ENCODE measurements at regions not wholly inside any gene's neighbourhood (a gene's known extent, or its start where the extent isn't known, plus 50 kb on each side); places are given as distances from the start of the nearest gene placed in this dataset.
A peak's percentile ranks its signal among the peaks of the same experiment; 100 is the strongest.
"Not testable (repeated sequence)": the region's sequence is repeated elsewhere in the genome, so short reads cannot be mapped to it uniquely, and the experiment has no call there.

DNA sequence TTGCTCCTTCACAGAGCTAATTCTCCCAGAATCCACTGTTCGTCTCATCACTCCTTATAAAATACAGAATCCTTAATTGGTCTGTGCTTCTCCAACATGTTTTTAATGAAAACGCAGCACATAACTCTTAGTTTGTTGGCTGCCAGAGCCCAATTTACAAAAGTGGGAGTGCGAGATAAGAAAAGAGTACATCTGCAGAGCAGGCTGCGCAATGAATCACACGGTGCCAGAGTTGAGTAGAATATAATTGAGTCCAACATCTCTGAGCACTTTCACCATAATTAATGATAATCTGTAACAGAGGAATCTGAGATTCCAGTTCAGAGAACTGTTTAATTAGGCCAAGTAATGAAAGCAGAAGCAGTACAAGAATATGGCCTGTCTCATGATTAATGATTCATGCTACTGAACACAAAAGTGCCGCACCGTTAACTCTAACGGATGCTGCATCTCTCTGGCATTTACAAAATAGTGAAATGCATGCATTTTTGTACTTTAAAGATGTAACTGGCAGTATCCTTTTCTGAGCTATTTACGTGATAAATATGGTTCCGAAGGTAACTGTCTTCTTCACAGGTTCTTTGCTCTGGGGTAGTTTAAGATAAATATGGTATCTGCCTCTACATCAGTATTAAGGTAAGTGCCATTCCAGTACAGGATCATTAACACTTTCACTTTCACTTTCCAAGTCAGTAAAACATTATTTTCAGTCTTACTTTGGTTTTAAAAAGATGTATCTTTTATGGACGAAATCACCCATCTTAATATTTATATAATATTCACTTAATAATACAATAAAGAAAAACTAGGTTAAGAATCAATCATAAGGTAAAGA lies 785.6 kb downstream of the NR4A2 start:
- no peak overlapping the region for H3K4me3 ChIP-seq (ENCODE audit: low read length)
- peak; percentile 9 for DNase-seq

DNA sequence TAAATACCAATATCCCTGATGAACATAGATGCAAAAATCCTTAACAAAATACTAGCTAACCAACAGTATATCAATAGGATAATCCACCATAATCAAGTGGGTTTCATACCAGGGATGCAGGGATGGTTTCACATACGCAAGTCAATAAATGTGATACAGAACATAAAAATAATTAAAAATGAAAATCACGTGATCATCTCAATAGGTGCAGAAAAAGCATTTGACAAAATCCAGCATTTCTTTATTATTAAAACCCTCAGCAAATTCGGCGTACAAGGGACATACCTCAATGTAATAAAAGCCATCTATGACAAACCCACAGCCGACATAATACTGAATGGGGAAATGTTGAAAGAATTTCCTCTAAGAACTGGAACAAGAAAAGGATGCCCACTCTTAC lies 793.5 kb downstream of the NR4A2 start:
- not testable (repeated sequence) for H3K4me1 ChIP-seq (ENCODE audit: control insufficient read depth, insufficient read depth, low read length); H3K36me3 ChIP-seq (ENCODE audit: control insufficient read depth, insufficient read depth, low read length); DNase-seq; H3K27ac ChIP-seq (ENCODE audit: low read length); H3K27me3 ChIP-seq (ENCODE audit: control insufficient read depth, insufficient read depth, low read length); H3K9me3 ChIP-seq (replicated peaks; ENCODE audit: control insufficient read depth, low read depth, low read length); H3K4me3 ChIP-seq (ENCODE audit: low read length)
- no CpG with 5 or more reads among the region's 5 CpGs for WGBS (ENCODE audit: insufficient coverage)

More for the DNA sequence above, 785.6 kb downstream of the NR4A2 start:
- Histone ChIP-seq H3K9me3 (replicated peaks; ENCODE audit: control insufficient read depth, low read depth, low read length) (no peaks in the 10 kb centered on the region), H3K4me1 (ENCODE audit: control insufficient read depth, insufficient read depth, low read length) (no peaks in the 10 kb centered on the region), H3K36me3 (ENCODE audit: control insufficient read depth, insufficient read depth, low read length) (no peaks in the 10 kb centered on the region), H3K27ac (ENCODE audit: low read length) (no peak overlapping the region), H3K27me3 (ENCODE audit: control insufficient read depth, insufficient read depth, low read length) (no peaks in the 10 kb centered on the region)
- 20% methylated on average over 1 of the region's 11 CpGs for WGBS (ENCODE audit: insufficient coverage)

DNA sequence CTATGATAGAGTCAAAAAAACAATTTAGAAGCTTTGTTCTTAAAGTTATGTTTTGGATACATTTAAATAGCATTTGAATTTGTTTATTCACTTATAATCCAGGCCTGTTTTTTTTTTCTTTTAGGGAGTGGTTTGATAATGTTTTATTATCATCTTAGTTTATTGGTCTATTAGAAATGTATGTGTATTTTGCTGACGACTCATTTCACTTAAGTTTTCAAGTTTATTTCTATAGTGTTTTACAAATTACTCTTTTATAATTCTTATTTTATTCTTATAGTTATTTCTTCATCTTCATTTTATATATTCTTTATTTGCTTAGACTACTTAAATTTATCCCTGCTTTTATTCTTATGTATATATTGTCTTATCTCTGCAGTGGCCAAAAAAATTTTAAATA lies 804.5 kb downstream of the NR4A2 start:
- Histone ChIP-seq H3K27me3 (ENCODE audit: control insufficient read depth, insufficient read depth, low read length) (no peaks in the 10 kb centered on the region), H3K4me1 (ENCODE audit: control insufficient read depth, insufficient read depth, low read length) (no peaks in the 10 kb centered on the region), H3K4me3 (ENCODE audit: low read length) (no peak overlapping the region), H3K27ac (ENCODE audit: low read length) (no peak overlapping the region), H3K9me3 (replicated peaks; ENCODE audit: control insufficient read depth, low read depth, low read length) (no peaks in the 10 kb centered on the region), H3K36me3 (ENCODE audit: control insufficient read depth, insufficient read depth, low read length) (no peaks in the 10 kb centered on the region)
- WGBS (ENCODE audit: insufficient coverage): no CpG with 5 or more reads among the region's 1 CpG
- DNase-seq: no peak

DNA sequence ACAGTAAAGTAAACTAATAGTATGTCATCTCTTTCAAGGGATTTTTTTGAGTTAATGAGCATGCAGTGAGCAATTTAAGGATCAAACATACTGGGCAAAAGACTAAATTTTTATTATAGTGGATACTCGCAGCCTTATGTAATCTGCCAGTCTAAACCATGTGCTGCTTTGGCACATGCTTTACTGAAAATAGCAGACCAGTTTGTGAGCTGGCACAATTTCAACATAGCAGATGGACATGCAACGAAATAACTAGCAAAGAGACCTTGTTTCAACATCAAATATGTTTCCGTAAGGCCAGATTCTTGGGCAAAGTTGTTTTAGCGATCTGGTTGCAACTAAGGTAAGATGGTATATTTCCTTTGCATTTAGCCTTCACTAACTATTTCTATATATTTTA lies 807.3 kb downstream of the NR4A2 start:
- Histone ChIP-seq H3K36me3 (ENCODE audit: control insufficient read depth, insufficient read depth, low read length) (no peaks in the 10 kb centered on the region), H3K27ac (ENCODE audit: low read length) (no peak overlapping the region), H3K27me3 (ENCODE audit: control insufficient read depth, insufficient read depth, low read length) (no peaks in the 10 kb centered on the region), H3K9me3 (replicated peaks; ENCODE audit: control insufficient read depth, low read depth, low read length) (no peaks in the 10 kb centered on the region), H3K4me3 (ENCODE audit: low read length) (no peak overlapping the region), H3K4me1 (ENCODE audit: control insufficient read depth, insufficient read depth, low read length) (no peaks in the 10 kb centered on the region)
- 83% methylated on average over 1 of the region's 4 CpGs for WGBS (ENCODE audit: insufficient coverage)
- peak; percentile 53 for DNase-seq

DNA sequence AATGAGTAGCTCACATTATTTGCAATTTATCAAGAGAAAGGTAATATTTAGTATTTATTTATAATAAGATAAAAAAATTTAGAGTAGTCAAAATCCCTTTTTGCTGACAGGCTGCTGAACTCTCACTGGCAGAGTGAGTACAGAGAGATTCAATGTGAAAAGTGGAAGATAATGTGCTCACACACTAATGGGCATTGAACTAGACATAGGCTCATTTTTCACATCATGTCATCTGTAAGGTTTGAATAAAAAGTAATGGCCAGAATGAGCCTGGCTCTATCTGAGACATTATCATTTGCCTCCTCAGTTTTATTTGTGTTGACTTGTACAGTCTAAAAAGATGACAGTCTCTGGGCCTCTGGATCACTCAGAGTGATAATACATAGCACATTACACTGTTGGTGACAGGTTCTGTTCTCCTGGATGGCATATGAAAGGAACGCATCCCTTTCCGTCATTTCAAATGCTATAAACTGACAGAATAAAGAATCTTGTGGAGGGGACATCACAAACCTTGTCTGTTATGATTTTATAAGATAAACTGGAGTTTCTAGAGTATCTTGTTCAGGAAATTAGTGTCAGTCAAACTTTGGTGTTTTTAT lies 812.9 kb downstream of the NR4A2 start:
- Histone ChIP-seq H3K27me3 (ENCODE audit: control insufficient read depth, insufficient read depth, low read length) (no peaks in the 10 kb centered on the region), H3K27ac (ENCODE audit: low read length) (no peak overlapping the region), H3K36me3 (ENCODE audit: control insufficient read depth, insufficient read depth, low read length) (no peaks in the 10 kb centered on the region), H3K9me3 (replicated peaks; ENCODE audit: control insufficient read depth, low read depth, low read length) (no peaks in the 10 kb centered on the region), H3K4me3 (ENCODE audit: low read length) (no peak overlapping the region), H3K4me1 (ENCODE audit: control insufficient read depth, insufficient read depth, low read length) (no peaks in the 10 kb centered on the region)
- DNase-seq: no peak
- WGBS (ENCODE audit: insufficient coverage): no CpG with 5 or more reads among the region's 2 CpGs

DNA sequence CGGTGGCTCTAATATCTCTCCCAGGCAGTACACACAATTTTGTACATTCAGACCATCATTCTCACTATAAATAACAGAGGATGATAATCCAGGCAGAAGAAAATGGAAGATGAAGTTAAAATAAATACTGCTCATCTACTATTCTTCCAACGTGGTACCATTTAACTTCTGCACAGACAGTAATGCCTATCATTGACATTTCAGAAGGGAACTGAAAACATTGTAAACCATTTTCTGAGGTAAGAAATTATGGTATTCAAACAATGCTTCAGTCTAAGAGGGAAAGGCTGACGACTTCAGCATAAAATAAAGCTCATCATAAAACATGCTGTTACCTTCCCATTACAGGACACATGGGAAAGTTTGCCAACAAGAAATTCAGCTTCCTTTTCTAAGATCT lies 814.4 kb downstream of the NR4A2 start:
- H3K4me3 ChIP-seq (ENCODE audit: low read length): no peak overlapping the region
- H3K9me3 ChIP-seq (replicated peaks; ENCODE audit: control insufficient read depth, low read depth, low read length): no peaks in the 10 kb centered on the region
- H3K36me3 ChIP-seq (ENCODE audit: control insufficient read depth, insufficient read depth, low read length): no peaks in the 10 kb centered on the region
- no peaks in the 10 kb centered on the region for H3K27me3 ChIP-seq (ENCODE audit: control insufficient read depth, insufficient read depth, low read length)
- no peak overlapping the region for H3K27ac ChIP-seq (ENCODE audit: low read length)
- no peak for DNase-seq
- no CpG with 5 or more reads among the region's 3 CpGs for WGBS (ENCODE audit: insufficient coverage)
- H3K4me1 ChIP-seq (ENCODE audit: control insufficient read depth, insufficient read depth, low read length): no peaks in the 10 kb centered on the region

DNA sequence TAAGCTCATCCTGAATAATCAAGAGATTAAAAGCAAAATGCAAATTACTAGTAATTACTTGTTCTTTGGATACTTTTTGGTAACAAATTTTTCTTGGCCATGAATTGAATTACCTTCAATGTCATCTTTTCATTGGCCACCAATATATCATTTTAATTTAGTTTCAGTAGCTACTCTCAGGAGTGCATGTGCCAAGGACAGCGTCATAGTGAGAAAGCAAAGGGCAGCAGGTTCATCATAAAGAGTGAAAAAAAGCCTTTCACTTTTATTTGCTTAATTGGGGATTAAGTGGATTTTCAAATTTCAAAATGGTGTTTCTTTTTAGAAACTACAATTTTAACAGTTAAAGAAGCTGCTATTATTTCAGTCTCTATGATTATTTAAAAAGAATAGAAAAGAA lies 815.2 kb downstream of the NR4A2 start:
- H3K27ac ChIP-seq (ENCODE audit: low read length): no peak overlapping the region
- H3K4me1 ChIP-seq (ENCODE audit: control insufficient read depth, insufficient read depth, low read length): no peaks in the 10 kb centered on the region
- no peaks in the 10 kb centered on the region for H3K27me3 ChIP-seq (ENCODE audit: control insufficient read depth, insufficient read depth, low read length)
- no peak for DNase-seq
- H3K4me3 ChIP-seq (ENCODE audit: low read length): no peak overlapping the region
- H3K9me3 ChIP-seq (replicated peaks; ENCODE audit: control insufficient read depth, low read depth, low read length): no peaks in the 10 kb centered on the region
- whole genome bisulfite sequencing (ENCODE audit: insufficient coverage): no CpG with 5 or more reads among the region's 1 CpG
- no peaks in the 10 kb centered on the region for H3K36me3 ChIP-seq (ENCODE audit: control insufficient read depth, insufficient read depth, low read length)

DNA sequence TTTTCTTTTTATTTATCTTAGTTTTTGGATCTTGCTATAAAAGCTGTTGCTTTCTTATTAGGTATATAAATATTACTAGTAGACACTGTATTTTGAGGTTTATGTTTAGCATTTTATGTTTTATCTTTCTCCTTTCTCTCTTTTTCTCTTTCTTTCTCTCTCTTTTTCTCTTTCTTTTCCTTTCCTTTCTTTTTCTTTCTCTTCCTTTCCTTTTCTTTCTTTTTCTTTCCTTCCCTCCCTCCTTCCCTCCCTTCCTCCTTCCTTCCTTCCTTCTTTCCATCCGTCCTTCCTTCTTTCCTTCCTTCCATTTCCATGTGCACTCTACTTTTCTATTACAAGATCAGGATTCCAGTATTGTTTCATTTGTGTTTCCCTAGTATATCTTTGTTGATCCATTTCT lies 814.8 kb downstream of the KCNJ3 start:
- Histone ChIP-seq H3K27ac (ENCODE audit: low read length) (no peak overlapping the region), H3K27me3 (ENCODE audit: control insufficient read depth, insufficient read depth, low read length) (no peaks in the 10 kb centered on the region), H3K4me1 (ENCODE audit: control insufficient read depth, insufficient read depth, low read length) (no peaks in the 10 kb centered on the region), H3K9me3 (replicated peaks; ENCODE audit: control insufficient read depth, low read depth, low read length) (no peaks in the 10 kb centered on the region), H3K4me3 (ENCODE audit: low read length) (no peak overlapping the region), H3K36me3 (ENCODE audit: control insufficient read depth, insufficient read depth, low read length) (no peaks in the 10 kb centered on the region)
- DNase-seq: no peak
- WGBS (ENCODE audit: insufficient coverage): no CpG with 5 or more reads among the region's 1 CpG

DNA sequence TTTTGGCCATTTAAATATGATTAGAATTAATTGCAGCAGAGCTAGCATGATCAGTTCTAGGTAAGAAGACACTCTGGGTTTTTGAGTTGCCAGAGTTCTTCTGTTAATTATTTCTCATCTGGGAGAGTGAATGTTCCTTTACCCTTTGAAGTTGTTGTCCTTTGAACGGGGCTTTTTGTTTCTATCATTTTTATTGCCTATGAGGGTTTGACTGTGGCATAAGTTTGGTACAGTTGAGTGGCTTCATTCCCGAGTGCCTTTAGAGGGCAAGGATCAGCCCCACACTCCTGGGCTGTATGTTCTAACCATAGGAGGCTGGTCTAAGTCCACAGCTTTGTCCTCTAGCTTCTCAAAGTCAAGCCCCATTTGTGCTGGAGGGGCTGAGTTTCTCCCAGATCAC lies 804.3 kb downstream of the KCNJ3 start:
- no peak for DNase-seq
- no peaks in the 10 kb centered on the region for H3K36me3 ChIP-seq (ENCODE audit: control insufficient read depth, insufficient read depth, low read length)
- no peak overlapping the region for H3K27ac ChIP-seq (ENCODE audit: low read length)
- H3K27me3 ChIP-seq (ENCODE audit: control insufficient read depth, insufficient read depth, low read length): no peaks in the 10 kb centered on the region
- no CpG with 5 or more reads among the region's 2 CpGs for WGBS (ENCODE audit: insufficient coverage)
- no peaks in the 10 kb centered on the region for H3K4me1 ChIP-seq (ENCODE audit: control insufficient read depth, insufficient read depth, low read length)
- no peaks in the 10 kb centered on the region for H3K9me3 ChIP-seq (replicated peaks; ENCODE audit: control insufficient read depth, low read depth, low read length)
- H3K4me3 ChIP-seq (ENCODE audit: low read length): no peak overlapping the region

DNA sequence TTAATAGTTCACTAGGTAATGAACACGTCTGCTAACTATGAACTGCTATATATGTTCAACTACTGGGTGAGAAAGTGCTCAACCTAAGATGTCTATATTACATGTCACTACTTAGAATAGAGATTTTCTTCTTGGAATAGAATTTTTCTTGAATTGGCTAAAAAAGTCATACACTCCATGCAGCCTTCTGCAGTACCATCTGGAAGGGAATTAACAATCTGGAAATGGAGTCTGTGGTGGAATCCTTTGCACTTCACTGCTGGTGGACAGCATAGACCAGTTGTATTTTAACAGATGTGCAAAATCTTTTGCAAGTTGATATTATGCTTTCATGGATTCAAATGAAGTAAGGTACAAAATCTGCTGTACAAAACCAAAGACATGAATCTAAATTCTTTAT lies 799.6 kb downstream of the KCNJ3 start:
- Histone ChIP-seq H3K27ac (ENCODE audit: low read length) (no peak overlapping the region), H3K4me1 (ENCODE audit: control insufficient read depth, insufficient read depth, low read length) (no peaks in the 10 kb centered on the region), H3K4me3 (ENCODE audit: low read length) (no peak overlapping the region), H3K36me3 (ENCODE audit: control insufficient read depth, insufficient read depth, low read length) (no peaks in the 10 kb centered on the region), H3K9me3 (replicated peaks; ENCODE audit: control insufficient read depth, low read depth, low read length) (no peaks in the 10 kb centered on the region), H3K27me3 (ENCODE audit: control insufficient read depth, insufficient read depth, low read length) (no peaks in the 10 kb centered on the region)
- no peak for DNase-seq
- no CpG with 5 or more reads among the region's 1 CpG for WGBS (ENCODE audit: insufficient coverage)
